Immature natural killer cell (primary cell): ENCODE measurements at regions not wholly inside any gene's neighbourhood (a gene's known extent, or its start where the extent isn't known, plus 50 kb on each side); places are given as distances from the start of the nearest gene placed in this dataset.
"Not testable (repeated sequence)": the region's sequence is repeated elsewhere in the genome, so short reads cannot be mapped to it uniquely, and the experiment has no call there.

Experiments used
- DNase-seq, 3 donors: peaks; one replicate each; pipeline ENCODE4 v3.0.0; 2022; ENCODE audit warnings: mixed read lengths in 1 of 3
- H3K27ac Mint-ChIP-seq, 6 donors: one replicate each; pipeline ENCODE4 v1.8.0; 2020; ENCODE audit warnings: mixed read lengths in 6 of 6, mild to moderate bottlenecking in 5 of 6, inconsistent platforms in 4 of 6, moderate library complexity in 3 of 6
- H3K27me3 Mint-ChIP-seq, 3 donors: one replicate each; pipeline ENCODE4 v1.8.0; 2020 to 2021; ENCODE audit warnings: low read depth in 3 of 3, mild to moderate bottlenecking in 3 of 3, mixed read lengths in 3 of 3, moderate library complexity in 3 of 3, inconsistent platforms in 1 of 3
- H3K36me3 Mint-ChIP-seq, 3 donors: one replicate each; pipeline ENCODE4 v1.8.0; 2020; ENCODE audit warnings: mixed read lengths in 3 of 3, inconsistent platforms in 2 of 3, mild to moderate bottlenecking in 2 of 3
- H3K4me1 Mint-ChIP-seq, 2 donors: one replicate each; pipeline ENCODE4 v1.8.0; 2020; ENCODE audit warnings: inconsistent platforms in 2 of 2, mild to moderate bottlenecking in 2 of 2, mixed read lengths in 2 of 2, moderate library complexity in 1 of 2
- H3K4me3 Mint-ChIP-seq, 5 donors: one replicate each; pipeline ENCODE4 v1.8.0; 2020; ENCODE audit warnings: mild to moderate bottlenecking in 5 of 5, mixed read lengths in 5 of 5, inconsistent platforms in 3 of 5, moderate library complexity in 3 of 5
- H3K9me3 Mint-ChIP-seq, 6 donors: one replicate each; pipeline ENCODE4 v1.8.0; 2020; ENCODE audit warnings: mild to moderate bottlenecking in 6 of 6, mixed read lengths in 6 of 6, inconsistent platforms in 4 of 6, moderate library complexity in 3 of 6

GRCh38 chr4:148926276-148927260 lies 484.4 kb upstream of the NR3C2 start:
- H3K4me1 Mint-ChIP-seq, result no peaks in the 10 kb centered on the region
- no peak overlapping the region for H3K4me3 Mint-ChIP-seq
- H3K27me3 Mint-ChIP-seq, result no peaks in the 10 kb centered on the region
- H3K27ac Mint-ChIP-seq, result no peak overlapping the region
- peaks cover 18 to 36% (median 26%) of the 10 kb centered on the region in 6 donors for H3K9me3 Mint-ChIP-seq
- DNase-seq, result no peak
- no peaks in the 10 kb centered on the region for H3K36me3 Mint-ChIP-seq

GRCh38 chr4:148923881-148924280 lies 481.7 kb upstream of the NR3C2 start:
- Mint-ChIP-seq H3K27ac (no peak overlapping the region), H3K4me1 (no peaks in the 10 kb centered on the region), H3K36me3 (no peaks in the 10 kb centered on the region), H3K9me3 (peaks cover 3 to 27% (median 12%) of the 10 kb centered on the region in 6 donors), H3K27me3 (peaks cover 0 to 2% (median 0%) of the 10 kb centered on the region in 3 donors), H3K4me3 (no peak overlapping the region)
- no peak for DNase-seq

- no peaks in the 10 kb centered on the region for H3K4me1 Mint-ChIP-seq
- H3K27me3 Mint-ChIP-seq, result peaks cover 0 to 2% (median 0%) of the 10 kb centered on the region in 3 donors
- peaks cover 0 to 24% (median 9%) of the 10 kb centered on the region in 6 donors for H3K9me3 Mint-ChIP-seq
- H3K36me3 Mint-ChIP-seq, result no peaks in the 10 kb centered on the region
- no peak overlapping the region for H3K27ac Mint-ChIP-seq
- no peak for DNase-seq
- H3K4me3 Mint-ChIP-seq, result no peak overlapping the region
Measured at GRCh38 chr4:148922497-148922896, 480.3 kb upstream of the NR3C2 start.

- H3K4me1 Mint-ChIP-seq, result no peaks in the 10 kb centered on the region
- DNase-seq, result no peak
- no peaks in the 10 kb centered on the region for H3K36me3 Mint-ChIP-seq
- no peaks in the 10 kb centered on the region for H3K27me3 Mint-ChIP-seq
- H3K4me3 Mint-ChIP-seq, result no peak overlapping the region
- peaks cover 0 to 33% (median 6%) of the 10 kb centered on the region in 6 donors for H3K9me3 Mint-ChIP-seq
- H3K27ac Mint-ChIP-seq, result no peak overlapping the region
Measured at GRCh38 chr4:148914734-148915133, 472.5 kb upstream of the NR3C2 start.

- Mint-ChIP-seq H3K36me3 (no peaks in the 10 kb centered on the region), H3K9me3 (peaks cover 0 to 31% (median 6%) of the 10 kb centered on the region in 6 donors), H3K27me3 (no peaks in the 10 kb centered on the region), H3K4me3 (no peak overlapping the region), H3K4me1 (no peaks in the 10 kb centered on the region), H3K27ac (no peak overlapping the region)
- no peak for DNase-seq
Measured at GRCh38 chr4:148914301-148914700, 472.1 kb upstream of the NR3C2 start.

- peaks cover 0 to 29% (median 10%) of the 10 kb centered on the region in 6 donors for H3K9me3 Mint-ChIP-seq
- H3K27me3 Mint-ChIP-seq, result peaks cover 0 to 3% (median 1%) of the 10 kb centered on the region in 3 donors
- H3K27ac Mint-ChIP-seq, result no peak overlapping the region
- H3K36me3 Mint-ChIP-seq, result peaks cover 0 to 6% (median 5%) of the 10 kb centered on the region in 3 donors
- no peaks in the 10 kb centered on the region for H3K4me1 Mint-ChIP-seq
- DNase-seq, result no peak
- H3K4me3 Mint-ChIP-seq, result no peak overlapping the region
Measured at GRCh38 chr4:148903388-148903787, 461.2 kb upstream of the NR3C2 start.

GRCh38 chr4:148901075-148901705 lies 459.0 kb upstream of the NR3C2 start:
- H3K4me3 Mint-ChIP-seq, result no peak overlapping the region
- H3K4me1 Mint-ChIP-seq, result no peaks in the 10 kb centered on the region

GRCh38 chr4:148898139-148898538 lies 455.9 kb upstream of the NR3C2 start:
- not testable (repeated sequence) for H3K27me3 Mint-ChIP-seq, H3K4me3 Mint-ChIP-seq, H3K27ac Mint-ChIP-seq, DNase-seq, H3K36me3 Mint-ChIP-seq, H3K4me1 Mint-ChIP-seq
- H3K9me3 Mint-ChIP-seq, result peaks cover 3 to 39% (median 18%) of the 10 kb centered on the region in 6 donors

More at GRCh38 chr4:148901075-148901705, 459.0 kb upstream of the NR3C2 start:
- Mint-ChIP-seq H3K27me3 (peaks cover 0 to 3% (median 3%) of the 10 kb centered on the region in 3 donors), H3K36me3 (peaks cover 0 to 6% (median 5%) of the 10 kb centered on the region in 3 donors), H3K9me3 (peaks cover 3 to 35% (median 15%) of the 10 kb centered on the region in 6 donors), H3K27ac (no peak overlapping the region)
- DNase-seq, result no peak

GRCh38 chr4:148893095-148893494 lies 450.9 kb upstream of the NR3C2 start:
- H3K9me3 Mint-ChIP-seq, result peaks cover 6 to 25% (median 9%) of the 10 kb centered on the region in 6 donors
- no peak for DNase-seq
- no peaks in the 10 kb centered on the region for H3K4me1 Mint-ChIP-seq
- no peak overlapping the region for H3K27ac Mint-ChIP-seq
- H3K27me3 Mint-ChIP-seq, result peaks cover 0 to 2% (median 1%) of the 10 kb centered on the region in 3 donors
- no peaks in the 10 kb centered on the region for H3K36me3 Mint-ChIP-seq
- H3K4me3 Mint-ChIP-seq, result no peak overlapping the region

- peaks cover 0 to 16% (median 8%) of the 10 kb centered on the region in 6 donors for H3K9me3 Mint-ChIP-seq
- no peak overlapping the region for H3K27ac Mint-ChIP-seq
- no peaks in the 10 kb centered on the region for H3K36me3 Mint-ChIP-seq
- H3K4me1 Mint-ChIP-seq, result no peaks in the 10 kb centered on the region
- H3K4me3 Mint-ChIP-seq, result no peak overlapping the region
- no peak for DNase-seq
- H3K27me3 Mint-ChIP-seq, result peaks cover 1 to 4% (median 3%) of the 10 kb centered on the region in 3 donors
Measured at GRCh38 chr4:148883891-148884290, 441.7 kb upstream of the NR3C2 start.

GRCh38 chr4:148883435-148883834 lies 441.2 kb upstream of the NR3C2 start:
- H3K4me1 Mint-ChIP-seq, result no peaks in the 10 kb centered on the region
- peaks cover 1 to 4% (median 3%) of the 10 kb centered on the region in 3 donors for H3K27me3 Mint-ChIP-seq
- no peak overlapping the region for H3K4me3 Mint-ChIP-seq
- H3K9me3 Mint-ChIP-seq, result peaks cover 0 to 16% (median 7%) of the 10 kb centered on the region in 6 donors
- no peak for DNase-seq
- no peak overlapping the region for H3K27ac Mint-ChIP-seq
- H3K36me3 Mint-ChIP-seq, result no peaks in the 10 kb centered on the region

GRCh38 chr4:148881860-148882643 lies 439.8 kb upstream of the NR3C2 start:
- Mint-ChIP-seq H3K36me3 (no peaks in the 10 kb centered on the region), H3K27me3 (peaks cover 0 to 4% (median 1%) of the 10 kb centered on the region in 3 donors)
- no peak for DNase-seq

GRCh38 chr4:148874331-148874730 lies 432.1 kb upstream of the NR3C2 start:
- no peak overlapping the region for H3K27ac Mint-ChIP-seq
- H3K9me3 Mint-ChIP-seq, result peaks cover 0 to 18% (median 9%) of the 10 kb centered on the region in 6 donors
- H3K27me3 Mint-ChIP-seq, result peaks cover 0 to 4% (median 0%) of the 10 kb centered on the region in 3 donors
- no peaks in the 10 kb centered on the region for H3K4me1 Mint-ChIP-seq
- no peak for DNase-seq
- no peak overlapping the region for H3K4me3 Mint-ChIP-seq
- no peaks in the 10 kb centered on the region for H3K36me3 Mint-ChIP-seq

More at GRCh38 chr4:148881860-148882643, 439.8 kb upstream of the NR3C2 start:
- Mint-ChIP-seq H3K4me3 (no peak overlapping the region), H3K27ac (no peak overlapping the region), H3K9me3 (peaks cover 0 to 16% (median 6%) of the 10 kb centered on the region in 6 donors), H3K4me1 (no peaks in the 10 kb centered on the region)
